GM10248 (cell line): ENCODE measurements at regions not wholly inside any gene's neighbourhood (a gene's known extent, or its start where the extent isn't known, plus 50 kb on each side); places are given as distances from the start of the nearest gene placed in this dataset.
"Not testable (repeated sequence)": the region's sequence is repeated elsewhere in the genome, so short reads cannot be mapped to it uniquely, and the experiment has no call there.

Experiments
- CTCF ChIA-PET: fragments of 300-600 bp; sonication (Branson Sonifier 250); formaldehyde crosslinking; extraction: SDS; loops from one replicate; lab custom pipeline; 2021; ENCODE audit warnings: antibody characterized with exemption; lab: Yijun Ruan, JAX
- POLR2A ChIA-PET: fragments of 350-650 bp; sonication (Branson Sonifier 250); formaldehyde crosslinking; extraction: SDS; loops from one replicate; lab custom pipeline; 2020; ENCODE audit warnings: antibody characterized with exemption; lab: Yijun Ruan, JAX
- DNase-seq: peaks from one replicate; pipeline ENCODE4 v3.0.0; 2012; ENCODE audit errors: extremely low spot score
- TF ChIP-seq, protein P1 (sequence below): IDR thresholded peaks from 2 replicates; pipeline ENCODE4 v1.5.1; 2012; ENCODE audit warnings: mild to moderate bottlenecking, low read depth; ENCODE audit errors: extremely low read depth, missing control alignments, control extremely low read depth

DNA sequence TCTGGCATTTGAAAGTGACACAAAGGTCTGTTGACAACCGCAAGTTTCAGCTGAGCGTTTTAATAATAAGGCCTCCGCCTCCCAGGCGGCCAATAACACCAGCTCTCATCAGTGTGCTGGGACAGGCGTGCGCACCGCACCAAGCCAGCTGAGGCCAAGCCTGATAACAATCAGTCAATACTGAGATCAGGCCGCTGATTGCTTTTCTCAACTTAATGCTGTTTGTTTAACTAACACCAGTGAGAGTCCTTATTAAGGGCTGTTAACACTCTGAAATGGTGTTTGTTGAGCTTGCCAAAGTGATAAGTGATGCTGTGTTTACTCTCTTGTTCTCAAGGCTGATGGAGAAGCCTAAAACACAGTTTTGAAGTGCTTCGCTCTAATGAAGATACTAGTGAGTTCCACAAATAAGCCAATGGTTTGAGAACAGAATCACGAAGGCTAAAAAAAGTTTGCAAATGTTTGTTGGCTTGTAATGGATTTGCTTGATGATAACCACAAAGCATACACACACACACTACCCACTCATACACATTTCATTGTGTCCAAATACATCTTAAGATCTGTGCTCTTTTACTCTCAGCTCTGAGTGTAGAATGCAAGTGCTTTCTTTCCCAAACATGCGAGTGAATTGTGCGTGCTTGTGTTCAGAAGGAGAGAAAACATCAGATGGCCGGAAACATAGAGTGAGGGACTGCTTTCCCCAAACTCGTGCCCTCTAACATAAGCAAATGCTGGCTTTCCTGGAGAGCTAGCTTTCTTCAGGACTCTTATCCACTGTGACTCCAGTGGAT is 330.4 kb upstream of the KLF4 start:
- CTCF ChIA-PET, result no interaction called here
- TF ChIP-seq, protein P1, sequence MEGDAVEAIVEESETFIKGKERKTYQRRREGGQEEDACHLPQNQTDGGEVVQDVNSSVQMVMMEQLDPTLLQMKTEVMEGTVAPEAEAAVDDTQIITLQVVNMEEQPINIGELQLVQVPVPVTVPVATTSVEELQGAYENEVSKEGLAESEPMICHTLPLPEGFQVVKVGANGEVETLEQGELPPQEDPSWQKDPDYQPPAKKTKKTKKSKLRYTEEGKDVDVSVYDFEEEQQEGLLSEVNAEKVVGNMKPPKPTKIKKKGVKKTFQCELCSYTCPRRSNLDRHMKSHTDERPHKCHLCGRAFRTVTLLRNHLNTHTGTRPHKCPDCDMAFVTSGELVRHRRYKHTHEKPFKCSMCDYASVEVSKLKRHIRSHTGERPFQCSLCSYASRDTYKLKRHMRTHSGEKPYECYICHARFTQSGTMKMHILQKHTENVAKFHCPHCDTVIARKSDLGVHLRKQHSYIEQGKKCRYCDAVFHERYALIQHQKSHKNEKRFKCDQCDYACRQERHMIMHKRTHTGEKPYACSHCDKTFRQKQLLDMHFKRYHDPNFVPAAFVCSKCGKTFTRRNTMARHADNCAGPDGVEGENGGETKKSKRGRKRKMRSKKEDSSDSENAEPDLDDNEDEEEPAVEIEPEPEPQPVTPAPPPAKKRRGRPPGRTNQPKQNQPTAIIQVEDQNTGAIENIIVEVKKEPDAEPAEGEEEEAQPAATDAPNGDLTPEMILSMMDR, result no peak
- POLR2A ChIA-PET, result no interaction called here
- no peak for DNase-seq

DNA sequence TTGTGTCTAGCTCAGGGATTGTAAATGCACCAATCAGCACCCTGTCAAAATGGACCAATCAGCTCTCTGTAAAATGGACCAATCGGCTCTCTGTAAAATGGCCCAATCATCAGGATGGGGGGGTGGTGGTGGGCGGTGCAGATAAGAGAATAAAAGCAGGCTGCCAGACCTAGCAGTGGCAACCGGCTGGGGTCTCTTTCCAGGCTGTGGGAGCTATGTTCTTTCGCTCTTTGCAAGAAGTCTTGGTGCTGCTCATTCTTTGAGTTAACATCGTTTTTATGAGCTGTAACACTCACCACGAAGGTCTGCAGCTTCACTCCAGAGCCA is 328.9 kb upstream of the KLF4 start:
- DNase-seq, POLR2A ChIA-PET: not testable (repeated sequence)
- CTCF ChIA-PET, result interaction anchor here (1.7 kb wide), 1 partner anchor 9 kb away, joined by 6 read pairs; no protein-coding TSS in a partner anchor

- CTCF ChIA-PET, result interaction anchor here (1.7 kb wide), 1 partner anchor 10 kb away, joined by 6 read pairs; no protein-coding TSS in a partner anchor
- DNase-seq, POLR2A ChIA-PET: not testable (repeated sequence)
These were observed 328.3 kb upstream of the KLF4 start for GRCh38 chr9:107817595-107818502.

GRCh38 chr9:107816561-107817021 is 327.0 kb upstream of the KLF4 start:
- CTCF ChIA-PET, result interaction anchor here (1.1 kb wide), 1 partner anchor 8 kb away, joined by 3 read pairs; no protein-coding TSS in a partner anchor
- no peak for DNase-seq
- POLR2A ChIA-PET, result no interaction called here
- TF ChIP-seq, protein P1, result no peak

GRCh38 chr9:107815782-107816560 is 326.4 kb upstream of the KLF4 start:
- no peak for DNase-seq
- ChIA-PET CTCF (interaction anchor here (1.1 kb wide), 1 partner anchor 8 kb away, joined by 3 read pairs; no protein-coding TSS in a partner anchor), POLR2A (no interaction called here)
- TF ChIP-seq, protein P1, result no peak

DNA sequence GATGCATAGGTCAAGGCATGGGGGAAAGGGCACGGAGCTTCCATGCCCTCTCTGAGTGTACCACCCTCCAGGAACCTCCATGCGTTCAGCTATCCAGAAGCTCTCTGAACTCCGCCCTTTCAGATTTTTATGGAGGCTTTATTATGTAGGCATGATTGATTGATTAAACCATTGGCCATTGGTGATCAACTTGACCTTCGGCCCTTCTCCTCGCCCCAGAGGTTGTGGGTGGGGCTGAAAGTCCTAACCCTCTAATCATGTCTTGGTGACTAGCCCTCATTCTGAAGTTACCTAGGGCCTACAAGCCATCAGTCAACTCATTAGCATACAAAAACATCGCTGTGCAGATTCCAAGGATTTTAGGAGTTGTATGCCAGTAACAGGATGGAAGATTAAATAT is 323.7 kb upstream of the KLF4 start:
- CTCF ChIA-PET, result no interaction called here
- POLR2A ChIA-PET, result no interaction called here
- DNase-seq, result no peak
- TF ChIP-seq, protein P1, result no peak

- no peak for DNase-seq
- POLR2A ChIA-PET, result no interaction called here
- CTCF ChIA-PET, result interaction anchor here (2.3 kb wide), 1 partner anchor 10 kb away, joined by 6 read pairs; no protein-coding TSS in a partner anchor
- TF ChIP-seq, protein P1, result no peak
These were observed 320.9 kb upstream of the KLF4 start for GRCh38 chr9:107810461-107810961.
